ENCODE measurements at regions not wholly inside any gene's neighbourhood (a gene's known extent, or its start where the extent isn't known, plus 50 kb on each side); places are given as distances from the start of the nearest gene placed in this dataset.
A peak's percentile ranks its signal among the peaks of the same experiment; 100 is the strongest.

DNA sequence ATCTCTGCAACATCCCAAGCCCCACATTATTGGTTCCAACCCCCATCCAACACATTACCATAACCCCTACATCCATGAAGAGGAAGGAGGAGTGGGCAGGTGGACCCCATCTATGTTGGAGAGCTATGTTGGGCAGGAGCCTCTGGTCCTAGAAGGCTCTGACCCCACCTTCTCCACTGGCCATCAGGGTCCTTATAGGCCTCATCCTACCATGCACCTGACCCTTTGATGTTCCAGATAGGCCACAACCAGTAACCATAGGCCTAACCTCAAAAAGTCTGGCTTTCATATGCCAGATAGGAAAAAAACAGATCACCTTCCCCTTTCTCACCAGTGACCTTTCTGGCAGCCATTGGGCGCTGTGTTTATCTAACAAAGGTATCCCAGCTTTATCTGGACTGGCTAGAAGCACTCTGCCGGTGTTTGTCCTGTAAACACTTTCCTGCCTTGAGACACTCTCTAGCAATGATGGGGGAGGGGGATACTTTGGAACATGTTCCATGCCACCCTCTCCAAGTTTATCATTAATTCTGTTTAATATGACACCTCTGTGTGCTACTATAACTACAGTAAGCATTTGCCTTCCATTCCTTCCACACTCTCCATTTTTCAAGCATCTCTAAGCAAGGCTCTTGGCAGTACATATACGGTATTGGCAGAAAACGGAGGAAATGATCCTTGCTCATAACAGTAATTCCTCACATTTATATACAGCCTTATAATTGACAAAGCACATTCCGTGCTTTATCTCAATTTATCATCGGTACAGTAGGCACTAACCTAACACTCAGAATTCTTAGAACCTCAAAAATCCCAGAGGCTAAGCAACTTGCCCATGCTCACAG, 377.1 kb downstream of the VPS13C start:
- no peak for DNase-seq (ENCODE audit: low read depth, low spot score)

DNA sequence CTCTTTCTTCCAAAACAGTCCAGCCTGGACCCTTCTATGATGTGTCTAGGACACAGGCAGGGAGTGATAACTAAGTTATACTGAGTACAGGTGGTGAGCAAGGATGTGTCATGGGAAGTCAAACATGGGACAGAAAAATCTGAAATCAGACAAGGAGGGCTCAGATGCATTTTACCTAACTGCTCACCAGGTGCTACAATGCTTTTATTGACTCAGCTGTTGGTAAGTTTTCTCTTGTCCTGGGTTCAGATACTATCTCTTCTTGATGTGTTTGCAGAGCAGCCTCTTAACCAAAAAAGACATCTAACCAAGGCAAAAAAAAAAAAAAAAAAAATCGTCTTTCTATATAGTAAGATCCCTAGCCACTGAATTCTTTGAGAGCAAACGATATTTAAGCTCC, 378.6 kb downstream of the VPS13C start:
- DNase-seq (ENCODE audit: low read depth, low spot score), result no peak

DNA sequence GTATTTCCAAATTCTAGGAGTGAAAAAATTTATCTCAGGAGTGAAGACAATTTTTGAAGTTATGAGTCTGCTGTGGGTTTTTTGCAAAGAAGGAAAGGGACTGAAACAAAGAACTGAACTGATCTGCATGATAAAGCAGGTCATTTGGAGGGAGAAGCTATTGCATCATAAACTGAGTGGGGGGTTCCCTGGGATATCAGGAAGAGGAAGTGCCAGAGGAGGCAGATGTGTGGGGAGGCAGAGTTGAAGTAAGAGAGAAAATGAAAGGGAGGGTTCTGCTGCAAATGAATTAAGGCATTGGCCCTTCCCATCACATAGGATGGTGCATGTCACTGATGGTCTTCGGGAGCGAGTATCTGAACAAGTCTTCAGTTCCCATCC, 379.2 kb downstream of the VPS13C start:
- DNase-seq (ENCODE audit: low read depth, low spot score), result no peak

DNA sequence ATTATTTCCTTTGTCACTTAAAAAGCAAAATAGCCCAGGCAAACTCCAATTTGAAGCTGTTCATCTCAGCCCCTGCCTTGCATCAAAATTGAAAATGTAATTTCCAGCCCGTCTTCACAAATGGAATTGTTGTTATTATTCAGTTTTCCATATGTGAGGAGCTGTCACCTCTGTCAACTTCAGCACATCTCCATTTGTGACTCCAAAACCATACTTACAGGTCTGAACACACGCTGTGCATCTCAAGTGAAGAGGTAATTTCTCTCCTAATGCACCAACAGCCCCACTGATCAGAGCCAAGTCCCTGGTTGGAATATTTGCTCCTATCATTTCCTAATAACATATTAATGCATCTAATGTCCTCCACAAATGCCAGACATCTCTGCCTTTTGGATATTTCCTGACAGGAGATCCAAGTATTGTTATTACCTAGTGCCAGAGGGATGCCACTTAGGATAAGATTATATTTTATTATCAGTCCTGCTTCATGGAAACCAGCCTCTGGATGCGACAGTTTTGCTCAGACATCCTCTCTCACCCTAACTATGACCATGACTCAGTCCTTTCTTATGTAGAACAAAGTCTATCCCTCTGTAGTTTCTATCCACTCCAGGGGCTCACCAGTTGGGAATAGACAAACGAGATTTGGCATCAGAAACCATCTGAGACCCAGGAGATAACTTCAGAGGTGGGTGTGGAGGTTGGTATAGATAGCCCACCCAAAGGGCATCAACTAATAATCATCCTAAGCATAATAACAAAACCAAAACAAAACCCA, 379.8 kb downstream of the VPS13C start:
- DNase-seq (ENCODE audit: low read depth, low spot score), result no peak

DNA sequence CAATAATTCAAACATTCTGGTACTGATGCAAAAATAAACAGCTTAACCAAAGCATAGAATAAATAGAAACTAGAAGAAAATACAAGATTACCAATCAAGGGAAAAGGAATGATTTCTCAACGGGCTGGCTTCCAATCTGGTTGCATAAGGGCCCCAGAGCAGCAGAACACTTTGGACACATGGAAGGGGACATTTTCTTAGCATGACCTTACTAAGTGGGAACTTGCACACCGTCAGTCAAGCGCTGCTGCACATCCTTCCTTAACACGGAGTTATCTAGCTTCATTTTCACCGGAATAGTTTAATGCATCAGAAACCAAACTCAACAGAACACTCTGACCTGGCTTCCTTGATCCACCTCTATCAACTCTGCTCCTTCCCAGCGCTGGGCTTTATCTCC, 388.5 kb downstream of the VPS13C start:
- no peak for DNase-seq (ENCODE audit: low read depth, low spot score)

DNA sequence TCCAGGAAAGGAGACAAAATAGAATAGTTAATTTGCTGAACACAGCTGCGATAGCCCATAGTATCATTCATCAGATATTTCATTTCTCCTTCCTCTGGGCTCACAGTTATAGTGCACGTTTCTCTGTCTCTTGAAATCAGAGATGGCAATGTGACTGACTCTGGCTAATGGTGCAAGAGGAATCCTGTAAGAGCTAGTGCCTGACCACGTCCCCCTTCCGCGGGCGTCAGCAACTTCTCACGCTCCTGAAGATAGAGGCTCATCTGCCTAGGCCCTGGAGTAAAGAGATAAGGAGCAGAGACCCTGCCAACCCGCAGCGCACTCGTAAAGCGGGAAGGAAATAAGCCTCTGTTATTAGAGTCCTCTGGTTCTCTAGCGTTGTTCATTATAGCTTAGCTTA, 391.8 kb downstream of the VPS13C start:
- DNase-seq (ENCODE audit: low read depth, low spot score), result peak; percentile 17

DNA sequence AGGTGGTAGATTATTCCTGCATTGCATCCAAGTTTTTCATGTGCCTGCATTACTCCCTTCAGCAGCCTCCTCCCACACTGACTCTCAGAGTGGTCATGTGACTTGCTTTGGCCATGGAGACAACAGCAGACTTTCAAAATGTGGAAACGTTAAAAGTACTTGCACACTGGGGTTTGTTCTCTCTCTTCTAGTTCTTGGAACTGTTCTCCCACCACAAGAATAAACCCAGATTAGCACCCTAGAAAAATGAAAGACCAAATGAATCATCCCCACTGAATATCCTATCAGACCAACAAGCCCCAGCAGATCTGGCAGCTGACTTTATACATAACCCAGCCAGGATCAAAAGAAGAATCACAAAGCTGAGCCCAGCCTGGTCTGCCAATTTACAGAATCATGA, 398.5 kb downstream of the VPS13C start:
- DNase-seq (ENCODE audit: low read depth, low spot score), result no peak

DNA sequence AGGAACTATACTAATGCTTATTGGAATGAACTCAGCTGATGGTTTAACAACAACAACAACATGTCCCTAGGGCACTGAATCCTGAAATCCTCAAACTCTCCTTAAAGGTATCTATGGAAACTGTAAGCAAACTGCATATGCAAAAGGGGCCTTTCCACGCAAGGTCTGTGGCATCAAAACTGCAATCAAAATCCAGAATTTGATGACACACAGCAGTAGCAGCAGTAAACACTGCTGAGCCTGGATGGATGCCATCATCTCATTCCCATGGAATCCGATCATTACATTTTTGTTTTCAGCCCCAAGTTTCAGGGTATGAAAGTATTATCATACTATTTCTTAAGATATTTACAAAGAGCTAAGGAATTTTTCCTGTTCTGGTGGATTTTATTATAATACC, 399.7 kb downstream of the VPS13C start:
- DNase-seq (ENCODE audit: low read depth, low spot score), result no peak

DNA sequence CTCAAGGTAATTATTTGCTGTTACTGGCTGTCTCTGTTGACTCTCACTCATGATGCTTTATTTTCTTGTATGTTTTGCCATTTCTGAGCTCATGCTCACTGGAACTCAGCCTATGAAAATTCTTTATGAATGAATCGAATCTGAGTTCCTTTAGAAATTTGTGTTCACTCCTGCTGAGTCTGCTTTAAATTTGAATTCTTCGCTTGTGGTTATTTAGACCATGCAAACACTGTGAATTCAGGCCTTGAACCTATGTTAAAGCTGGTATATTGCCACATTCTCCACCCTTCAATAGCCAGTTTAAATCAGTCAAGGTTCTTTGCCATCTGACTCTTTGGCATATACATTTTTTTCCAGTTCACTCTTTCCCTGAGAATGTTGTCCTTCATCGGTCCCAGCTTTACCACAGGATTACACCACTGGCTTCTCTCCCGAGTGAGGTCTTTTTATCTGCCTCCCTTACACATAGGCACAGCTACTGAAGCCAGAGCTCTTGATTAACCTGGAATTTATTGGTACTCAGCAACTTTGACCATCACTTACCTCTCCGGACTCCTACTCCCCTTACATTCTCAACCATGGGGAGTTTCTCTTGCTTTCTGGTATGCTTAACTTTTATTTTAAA, 400.6 kb downstream of the VPS13C start:
- DNase-seq (ENCODE audit: low read depth, low spot score), result no peak

DNA sequence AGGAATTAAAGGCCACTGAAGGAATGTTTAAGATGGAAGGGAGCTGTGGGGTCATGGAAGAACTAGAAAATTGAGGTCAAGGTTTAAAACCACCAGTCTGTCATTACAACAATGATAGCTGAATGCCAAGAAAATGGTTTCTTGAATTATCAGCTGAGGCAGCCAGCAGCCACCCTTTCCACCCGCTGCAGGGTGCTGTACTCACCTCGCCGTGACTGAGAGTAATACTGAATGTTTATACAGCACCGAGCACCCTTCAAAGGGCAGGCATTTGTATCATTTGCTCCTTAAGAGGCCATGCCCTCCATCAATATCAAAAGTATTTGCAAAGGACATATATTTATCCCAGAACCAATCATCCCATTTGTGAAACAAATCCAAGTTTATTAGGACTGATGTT, 402.8 kb downstream of the VPS13C start:
- no peak for DNase-seq (ENCODE audit: low read depth, low spot score)

DNA sequence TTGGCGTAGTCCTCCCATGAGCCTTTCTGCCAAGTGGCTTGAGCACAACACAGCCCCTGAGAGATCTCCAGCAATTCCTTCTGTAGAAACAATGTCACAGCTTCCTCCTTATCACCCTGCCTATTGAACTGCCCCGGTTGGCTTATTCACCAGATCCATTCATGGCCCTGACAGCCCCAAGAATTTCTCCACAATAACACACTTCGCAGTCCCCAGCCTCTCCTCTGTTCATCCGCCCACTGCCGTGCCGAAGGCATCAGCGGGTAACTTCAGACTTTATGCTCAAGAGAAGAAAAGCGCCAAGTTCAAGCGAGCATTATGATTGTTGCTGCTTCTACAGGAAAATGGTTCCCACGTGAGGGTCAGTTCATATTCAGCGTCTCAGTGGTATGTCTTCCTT, 403.9 kb downstream of the VPS13C start:
- DNase-seq (ENCODE audit: low read depth, low spot score), result no peak

DNA sequence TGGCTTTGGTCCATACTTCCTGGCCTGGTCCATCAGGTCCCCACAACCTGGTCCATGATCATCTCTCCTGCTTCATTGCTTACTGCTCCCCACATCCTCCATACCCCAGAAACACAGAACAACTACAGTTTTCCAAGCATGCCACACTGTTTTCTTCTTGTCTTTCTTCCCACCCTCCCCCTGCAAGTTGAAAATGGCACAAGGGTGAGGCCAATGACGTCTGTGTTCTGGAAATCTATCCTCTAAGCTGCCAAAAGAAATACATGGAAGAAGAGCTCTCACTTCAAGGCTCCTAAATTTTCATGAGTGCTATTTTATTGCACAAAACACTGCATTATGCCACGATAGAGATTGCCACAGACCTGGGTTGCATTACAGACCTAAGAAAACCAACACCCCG, 404.4 kb downstream of the VPS13C start:
- DNase-seq (ENCODE audit: low read depth, low spot score), result no peak

DNA sequence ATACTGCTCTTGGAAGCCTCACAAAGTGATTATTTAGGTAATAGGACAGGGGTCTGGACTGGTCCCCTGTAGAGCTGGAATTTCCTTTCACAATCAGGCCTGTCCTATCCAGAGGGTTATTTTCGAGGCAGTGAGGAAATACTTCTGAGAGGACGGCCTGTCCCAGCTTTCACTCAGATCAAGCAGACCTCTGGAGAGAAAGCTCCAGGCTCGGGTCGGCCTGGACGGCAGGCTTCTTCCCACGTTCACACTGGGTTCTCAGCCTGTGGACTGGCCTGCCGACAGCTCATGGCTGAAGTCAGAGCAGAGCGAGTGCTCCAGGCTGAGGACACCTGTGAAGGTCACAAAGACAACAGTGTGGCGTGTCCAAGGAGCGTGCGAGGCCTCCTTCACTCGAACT, 405.3 kb downstream of the VPS13C start:
- no peak for DNase-seq (ENCODE audit: low read depth, low spot score)

DNA sequence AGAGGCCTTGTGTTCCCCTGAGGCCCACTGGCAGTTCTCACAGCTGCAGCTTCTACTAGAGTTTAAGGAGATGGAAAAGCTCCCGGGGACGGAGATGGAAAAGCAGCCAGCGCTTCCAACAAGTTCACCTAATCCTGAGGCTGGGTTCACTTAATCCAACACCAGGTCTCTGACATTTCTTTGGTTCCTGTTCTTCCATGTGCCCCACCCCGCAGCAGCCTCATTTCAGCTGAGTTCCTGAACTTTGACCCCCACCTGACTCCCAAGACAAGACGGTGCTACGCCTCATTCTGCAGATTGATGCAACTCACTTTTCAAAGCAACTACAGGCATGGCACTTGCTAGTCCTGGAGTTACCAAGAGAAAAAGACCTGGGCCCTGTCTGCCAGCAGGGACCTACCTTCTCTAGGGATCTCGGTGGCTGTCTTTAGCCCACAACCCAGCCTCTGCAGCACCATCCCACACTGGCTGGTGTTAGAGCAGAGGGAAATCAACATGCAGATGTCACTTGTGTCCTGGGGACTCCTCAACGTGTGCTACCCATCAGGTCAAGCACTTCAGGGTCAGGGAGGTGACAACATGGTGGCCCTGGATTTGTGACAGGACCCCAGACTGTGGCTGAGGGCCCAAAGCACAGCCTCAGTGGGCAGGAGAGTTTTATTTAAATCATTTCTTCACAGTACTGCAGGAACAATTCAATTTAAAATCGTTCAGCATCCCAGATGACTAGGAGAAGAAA, 406.1 kb downstream of the VPS13C start:
- DNase-seq (ENCODE audit: low read depth, low spot score), result no peak

DNA sequence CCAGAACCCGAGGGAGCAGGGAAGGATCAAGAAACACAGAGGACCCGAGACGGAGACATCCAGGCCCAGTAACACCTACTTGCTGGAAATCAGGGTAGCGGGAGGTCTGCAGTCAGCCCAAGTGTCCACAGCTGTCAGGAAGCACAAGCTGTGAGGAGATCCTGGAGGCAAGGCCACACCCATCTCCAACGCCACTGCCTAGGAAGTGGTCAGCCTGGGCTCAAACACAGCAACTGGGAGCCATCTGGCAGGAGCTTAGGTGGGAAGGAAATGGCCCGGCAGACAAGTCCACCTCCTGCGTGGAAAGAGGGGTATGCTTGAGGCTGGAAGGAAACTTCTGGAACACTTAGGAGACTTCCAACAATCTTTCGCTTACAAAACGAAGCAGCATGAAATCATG, 407.1 kb downstream of the VPS13C start:
- DNase-seq (ENCODE audit: low read depth, low spot score), result no peak

DNA sequence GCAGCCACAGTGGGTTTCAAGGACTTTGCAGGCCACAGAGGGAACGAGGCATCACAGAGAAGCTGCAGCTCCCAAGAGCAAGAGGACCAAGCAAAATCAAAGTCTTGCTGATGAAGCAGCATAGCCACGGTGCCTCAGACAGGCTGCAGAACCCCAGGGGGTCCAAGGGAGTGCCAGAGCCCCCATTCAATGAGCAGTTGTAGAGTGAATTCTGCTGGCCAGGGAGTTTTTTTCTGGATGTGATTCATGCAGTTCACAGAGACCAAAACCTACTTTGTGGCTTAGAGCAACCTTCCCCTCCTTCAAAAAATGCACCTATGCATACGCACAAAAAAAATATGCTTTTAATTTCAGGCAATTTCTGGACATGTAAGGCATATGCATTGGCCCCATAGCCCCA, 409.0 kb downstream of the VPS13C start:
- DNase-seq (ENCODE audit: low read depth, low spot score), result no peak

DNA sequence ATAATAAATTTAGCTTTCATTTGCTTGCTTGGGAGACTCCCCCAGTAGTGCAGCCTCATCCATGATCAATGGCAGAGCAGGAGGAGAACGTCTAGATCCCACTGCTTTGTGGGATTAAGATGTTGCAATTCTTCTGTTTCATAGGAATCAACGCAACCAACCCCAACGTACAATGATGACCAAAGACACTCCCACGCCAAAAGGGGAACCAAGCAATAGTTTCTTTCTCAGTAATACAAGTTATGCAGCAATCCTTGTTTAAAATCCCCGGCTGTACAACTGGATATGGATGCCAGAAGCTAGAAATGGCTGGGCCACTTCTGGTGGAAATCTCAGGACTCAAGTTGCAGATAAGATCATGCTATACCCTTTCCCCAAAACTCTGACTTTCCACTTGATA, 411.2 kb downstream of the VPS13C start:
- DNase-seq (ENCODE audit: low read depth, low spot score), result no peak

DNA sequence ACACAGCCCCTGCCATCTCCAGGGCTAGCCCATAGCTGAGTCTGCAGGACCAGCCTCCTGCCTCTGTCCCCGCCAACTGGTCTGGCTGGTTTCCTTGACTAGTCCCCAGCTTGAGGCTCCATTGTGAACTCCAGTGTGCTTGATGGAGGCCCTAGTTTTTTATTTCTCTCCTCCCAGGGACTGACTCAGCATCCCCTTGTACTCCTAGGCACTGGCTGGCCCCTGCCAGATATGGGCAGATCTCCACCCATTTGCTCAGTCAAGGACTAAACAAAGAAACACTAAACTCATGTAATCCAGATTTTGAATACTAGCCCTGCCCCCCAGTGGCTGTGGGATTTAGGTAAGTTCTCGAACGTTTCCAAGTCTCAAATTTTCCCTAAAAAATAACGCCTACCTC, 415.4 kb upstream of the RORA start:
- peak; percentile 31 for DNase-seq (ENCODE audit: low read depth, low spot score)

DNA sequence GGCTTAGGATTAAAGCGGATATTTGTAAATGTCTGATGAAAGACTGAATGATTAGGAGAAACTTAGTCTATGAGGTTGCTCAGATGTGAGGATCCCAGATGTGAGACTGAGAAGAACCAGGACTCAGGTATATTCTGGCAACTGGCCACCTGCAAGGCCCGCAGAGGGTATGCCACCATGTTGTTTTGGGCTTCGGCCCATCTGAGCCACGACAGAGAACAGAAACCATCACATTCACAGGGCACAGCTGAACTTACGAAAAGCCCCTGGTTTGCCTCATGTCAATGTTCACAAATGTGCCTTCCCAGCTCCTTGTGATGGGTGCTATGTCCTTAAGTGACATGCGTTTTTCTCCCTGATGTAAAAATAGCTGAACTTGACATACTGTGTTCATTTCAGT, 412.5 kb upstream of the RORA start:
- DNase-seq (ENCODE audit: low read depth, low spot score), result no peak

DNA sequence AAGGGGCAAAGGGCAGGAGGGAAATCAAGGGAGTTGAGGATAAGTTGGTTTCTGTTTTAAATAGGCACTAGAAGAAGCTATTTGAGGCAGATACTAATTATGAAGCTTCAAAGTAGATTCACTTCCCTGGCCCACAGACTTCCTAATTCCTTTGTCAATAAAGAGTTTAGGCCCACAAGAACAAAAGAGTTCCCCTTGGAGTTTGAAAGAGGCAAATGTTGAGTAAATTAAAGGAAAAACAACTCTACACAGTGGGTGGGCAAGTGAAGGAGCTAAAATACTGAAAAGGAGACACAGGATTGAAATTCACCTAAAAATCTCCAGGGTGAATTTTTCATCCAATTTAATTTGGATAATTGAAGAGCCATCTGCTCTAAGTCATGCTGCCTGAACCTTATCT, 411.7 kb upstream of the RORA start:
- no peak for DNase-seq (ENCODE audit: low read depth, low spot score)

DNA sequence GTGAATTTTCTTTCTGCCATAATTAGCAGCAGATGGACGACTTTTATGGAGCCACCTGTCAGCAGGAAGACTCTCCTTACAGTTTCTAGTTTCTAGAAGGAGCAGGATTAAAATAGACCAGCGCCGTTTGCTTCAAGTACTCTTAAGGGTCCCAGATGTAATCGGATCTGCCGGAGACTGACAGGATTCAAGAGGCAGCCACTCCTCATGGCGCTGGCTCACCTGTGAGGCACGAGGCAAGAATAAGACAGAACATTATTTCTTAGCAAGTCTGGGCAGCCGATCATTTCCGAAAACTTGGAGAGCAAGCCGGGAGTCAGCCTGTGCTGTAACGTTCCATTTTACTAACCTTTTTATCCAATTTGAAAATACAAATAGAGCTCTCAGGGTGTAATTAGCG, 410.4 kb upstream of the RORA start:
- no peak for DNase-seq (ENCODE audit: low read depth, low spot score)

DNA sequence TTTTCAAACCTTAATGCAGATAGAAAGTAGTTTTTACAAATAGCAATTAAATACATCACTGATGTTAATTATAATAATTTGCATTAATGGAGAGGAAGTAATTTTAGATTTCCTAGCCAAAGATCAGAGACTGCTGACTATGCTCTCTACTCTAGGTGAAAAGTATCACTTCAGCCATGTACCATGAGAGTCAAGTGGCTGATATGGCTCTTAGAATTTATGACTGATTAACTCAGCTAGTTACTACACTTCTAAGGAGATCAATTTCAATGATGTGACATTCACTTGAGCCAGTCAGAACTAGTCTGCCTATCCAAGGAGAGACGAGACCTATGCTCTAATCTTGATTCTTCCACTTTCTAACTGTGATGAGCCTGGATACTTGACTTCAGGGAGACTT, 405.7 kb upstream of the RORA start:
- DNase-seq (ENCODE audit: low read depth, low spot score), result no peak

Measured in ELF-1 (cell line).